WTC11 (cell line): ENCODE measurements at regions not wholly inside any gene's neighbourhood (a gene's known extent, or its start where the extent isn't known, plus 50 kb on each side); places are given as distances from the start of the nearest gene placed in this dataset.

Experiments
- CBFB ChIP-seq: sonication (generic); formaldehyde crosslinking; IDR thresholded peaks from 2 replicates; pipeline ENCODE4 v1.8.1; 2022; ENCODE audit warnings: mild to moderate bottlenecking, low read depth, missing genetic modification reagents
- ETV6 ChIP-seq: sonication (generic); formaldehyde crosslinking; IDR thresholded peaks from 2 replicates; pipeline ENCODE4 v1.8.1; 2022; ENCODE audit warnings: mild to moderate bottlenecking, missing genetic modification reagents
- FOXJ3 ChIP-seq: sonication (generic); formaldehyde crosslinking; IDR thresholded peaks from 2 replicates; pipeline ENCODE4 v1.9.0; 2021; ENCODE audit warnings: missing genetic modification reagents, mild to moderate bottlenecking, borderline replicate concordance
- FOXP1 ChIP-seq: sonication (generic); formaldehyde crosslinking; IDR thresholded peaks from 2 replicates; pipeline ENCODE4 v1.8.0; 2022; ENCODE audit warnings: missing genetic modification reagents, mild to moderate bottlenecking, moderate library complexity, borderline replicate concordance
- SMAD3 ChIP-seq: sonication (generic); formaldehyde crosslinking; IDR thresholded peaks from 2 replicates; pipeline ENCODE4 v1.8.0; 2022; ENCODE audit warnings: missing genetic modification reagents, mild to moderate bottlenecking, borderline replicate concordance
- USF1 ChIP-seq: sonication (generic); formaldehyde crosslinking; IDR thresholded peaks from 2 replicates; pipeline ENCODE4 v1.8.0; 2022; ENCODE audit warnings: mild to moderate bottlenecking, missing genetic modification reagents
- ZNF317 ChIP-seq: sonication (generic); formaldehyde crosslinking; IDR thresholded peaks from 2 replicates; pipeline ENCODE4 v1.8.1; 2023; ENCODE audit warnings: low read depth, mild to moderate bottlenecking, moderate library complexity, missing genetic modification reagents, borderline replicate concordance
- TF ChIP-seq, protein P1 (sequence below): fragments of 200-600 bp; IDR thresholded peaks from 2 replicates; pipeline ENCODE4 v1.8.0; 2022; ENCODE audit warnings: antibody characterized with exemption
- TF ChIP-seq, protein P2 (sequence below): sonication (generic); formaldehyde crosslinking; IDR thresholded peaks from 2 replicates; pipeline ENCODE4 v1.8.1; 2022; ENCODE audit warnings: mild to moderate bottlenecking, moderate library complexity, missing genetic modification reagents
- TF ChIP-seq, protein P3 (sequence below): sonication (generic); formaldehyde crosslinking; IDR thresholded peaks from 2 replicates; pipeline ENCODE4 v1.8.0; 2022; ENCODE audit warnings: mild to moderate bottlenecking, missing genetic modification reagents

DNA sequence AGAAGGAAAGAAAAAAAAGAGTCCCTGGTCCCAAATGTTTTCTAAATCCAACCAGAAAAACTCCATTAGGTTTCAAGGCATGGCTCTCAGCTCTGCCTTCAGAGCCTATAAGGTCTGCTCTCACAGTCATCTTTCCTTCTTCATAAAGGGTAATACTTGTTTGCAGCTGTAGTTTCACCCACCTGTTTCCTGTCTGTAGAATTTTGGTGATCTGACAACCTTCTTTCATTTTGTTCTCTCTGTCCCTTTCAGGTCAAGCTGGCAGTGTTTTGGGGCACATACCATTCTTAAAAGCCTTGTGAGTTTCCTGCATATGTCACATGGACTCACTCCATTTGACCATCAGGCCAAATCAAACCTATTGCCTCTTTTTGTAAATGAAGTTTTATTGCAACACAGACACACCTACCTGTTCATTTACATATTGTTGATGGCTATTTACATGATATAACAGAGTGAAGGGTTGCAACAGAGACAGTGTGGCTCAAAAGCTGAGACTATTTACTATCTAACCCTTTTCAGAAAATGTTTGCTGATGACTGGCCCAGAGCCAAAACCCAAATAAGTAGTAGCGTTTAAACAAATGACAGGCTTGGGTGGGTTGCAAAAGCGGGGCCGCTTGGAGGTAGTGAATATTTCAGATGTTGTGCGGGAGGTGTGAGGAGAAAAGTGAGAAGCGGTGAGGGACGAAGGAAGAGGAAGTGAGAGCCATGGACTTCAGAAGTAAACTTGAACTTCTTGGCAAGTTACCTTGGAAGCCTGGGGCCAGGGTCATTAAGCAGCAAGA is 292.7 kb upstream of the PROK2 start:
- no peak for TF ChIP-seq ZNF317
- TF ChIP-seq, protein P1, sequence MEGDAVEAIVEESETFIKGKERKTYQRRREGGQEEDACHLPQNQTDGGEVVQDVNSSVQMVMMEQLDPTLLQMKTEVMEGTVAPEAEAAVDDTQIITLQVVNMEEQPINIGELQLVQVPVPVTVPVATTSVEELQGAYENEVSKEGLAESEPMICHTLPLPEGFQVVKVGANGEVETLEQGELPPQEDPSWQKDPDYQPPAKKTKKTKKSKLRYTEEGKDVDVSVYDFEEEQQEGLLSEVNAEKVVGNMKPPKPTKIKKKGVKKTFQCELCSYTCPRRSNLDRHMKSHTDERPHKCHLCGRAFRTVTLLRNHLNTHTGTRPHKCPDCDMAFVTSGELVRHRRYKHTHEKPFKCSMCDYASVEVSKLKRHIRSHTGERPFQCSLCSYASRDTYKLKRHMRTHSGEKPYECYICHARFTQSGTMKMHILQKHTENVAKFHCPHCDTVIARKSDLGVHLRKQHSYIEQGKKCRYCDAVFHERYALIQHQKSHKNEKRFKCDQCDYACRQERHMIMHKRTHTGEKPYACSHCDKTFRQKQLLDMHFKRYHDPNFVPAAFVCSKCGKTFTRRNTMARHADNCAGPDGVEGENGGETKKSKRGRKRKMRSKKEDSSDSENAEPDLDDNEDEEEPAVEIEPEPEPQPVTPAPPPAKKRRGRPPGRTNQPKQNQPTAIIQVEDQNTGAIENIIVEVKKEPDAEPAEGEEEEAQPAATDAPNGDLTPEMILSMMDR: no peak
- TF ChIP-seq FOXP1: no peak
- no peak for TF ChIP-seq ETV6 (CRISPR knock-in tag)
- TF ChIP-seq SMAD3 (CRISPR knock-in tag): no peak
- TF ChIP-seq, protein P2, sequence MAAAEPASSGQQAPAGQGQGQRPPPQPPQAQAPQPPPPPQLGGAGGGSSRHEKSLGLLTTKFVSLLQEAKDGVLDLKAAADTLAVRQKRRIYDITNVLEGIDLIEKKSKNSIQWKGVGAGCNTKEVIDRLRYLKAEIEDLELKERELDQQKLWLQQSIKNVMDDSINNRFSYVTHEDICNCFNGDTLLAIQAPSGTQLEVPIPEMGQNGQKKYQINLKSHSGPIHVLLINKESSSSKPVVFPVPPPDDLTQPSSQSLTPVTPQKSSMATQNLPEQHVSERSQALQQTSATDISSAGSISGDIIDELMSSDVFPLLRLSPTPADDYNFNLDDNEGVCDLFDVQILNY (CRISPR knock-in tag): no peak
- TF ChIP-seq USF1 (CRISPR knock-in tag): no peak
- TF ChIP-seq CBFB (CRISPR knock-in tag): no peak
- no peak for TF ChIP-seq FOXJ3 (CRISPR knock-in tag)
- TF ChIP-seq, protein P3, sequence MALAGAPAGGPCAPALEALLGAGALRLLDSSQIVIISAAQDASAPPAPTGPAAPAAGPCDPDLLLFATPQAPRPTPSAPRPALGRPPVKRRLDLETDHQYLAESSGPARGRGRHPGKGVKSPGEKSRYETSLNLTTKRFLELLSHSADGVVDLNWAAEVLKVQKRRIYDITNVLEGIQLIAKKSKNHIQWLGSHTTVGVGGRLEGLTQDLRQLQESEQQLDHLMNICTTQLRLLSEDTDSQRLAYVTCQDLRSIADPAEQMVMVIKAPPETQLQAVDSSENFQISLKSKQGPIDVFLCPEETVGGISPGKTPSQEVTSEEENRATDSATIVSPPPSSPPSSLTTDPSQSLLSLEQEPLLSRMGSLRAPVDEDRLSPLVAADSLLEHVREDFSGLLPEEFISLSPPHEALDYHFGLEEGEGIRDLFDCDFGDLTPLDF (CRISPR knock-in tag): no peak
